IMR-90 (cell line): ENCODE measurements at regions not wholly inside any gene's neighbourhood (a gene's known extent, or its start where the extent isn't known, plus 50 kb on each side); places are given as distances from the start of the nearest gene placed in this dataset.

Source experiments
- ATAC-seq: fragments of 200-7000 bp; cut with Tn5 transposase; 2 replicates; pipeline ENCODE4 v1.9.1; 2020; ENCODE audit warnings: low read depth, mild to moderate bottlenecking, moderate library complexity
- BruUV-seq: library from RNA; stranded (reverse); fragments of 400-500 nt; replicated peaks from 2 replicates; lab custom pipeline; 2021; lab: Mats Ljungman, UMichigan
- CTCF ChIA-PET: fragments of 300-600 bp; formaldehyde crosslinking; extraction: SDS; loops from one replicate; lab custom pipeline; 2021; ENCODE audit warnings: antibody characterized with exemption; lab: Yijun Ruan, JAX
- POLR2A ChIA-PET: fragments of 300-600 bp; sonication (Branson Sonifier 250); formaldehyde crosslinking; loops from one replicate; lab custom pipeline; 2022; ENCODE audit warnings: antibody characterized with exemption; ENCODE audit not compliant: unreplicated experiment; lab: Charles Lee
- DNase-seq: peaks from one replicate; pipeline ENCODE4 v3.0.0; 2013
- H2AFZ ChIP-seq: replicated peaks from 2 replicates; pipeline ENCODE3; 2013; ENCODE audit warnings: low read length, mild to moderate bottlenecking; ENCODE audit not compliant: poor library complexity
- H2AK5ac ChIP-seq: 2 replicates; pipeline ENCODE4 v1.6.1; 2013; ENCODE audit warnings: low read depth, low read length, inconsistent platforms
- H2AK9ac ChIP-seq: replicated peaks from 2 replicates; pipeline ENCODE3; 2013; ENCODE audit warnings: mild to moderate bottlenecking, low read depth, low read length, moderate library complexity; ENCODE audit not compliant: poor library complexity
- H2BK120ac ChIP-seq: 2 replicates; pipeline ENCODE4 v1.6.1; 2013; ENCODE audit warnings: low read depth, low read length, inconsistent platforms
- H2BK15ac ChIP-seq: 3 replicates; pipeline ENCODE4 v1.6.1; 2013; ENCODE audit warnings: low read depth, low read length, inconsistent platforms
- H2BK20ac ChIP-seq: 2 replicates; pipeline ENCODE4 v1.6.1; 2013; ENCODE audit warnings: low read depth, mild to moderate bottlenecking, inconsistent platforms, low read length, moderate library complexity
- H2BK5ac ChIP-seq: 2 replicates; pipeline ENCODE4 v1.6.1; 2013; ENCODE audit warnings: mild to moderate bottlenecking, low read depth, low read length, inconsistent platforms; ENCODE audit not compliant: poor library complexity, severe bottlenecking
- H3K14ac ChIP-seq: replicated peaks from 2 replicates; pipeline ENCODE4 v1.6.1; 2013; ENCODE audit warnings: low read depth, low read length, inconsistent platforms
- H3K18ac ChIP-seq: 2 replicates; pipeline ENCODE4 v1.6.1; 2013; ENCODE audit warnings: low read depth, low read length, control low read depth
- H3K23ac ChIP-seq: 2 replicates; pipeline ENCODE4 v1.6.1; 2013; ENCODE audit warnings: low read depth, low read length, inconsistent platforms
- H3K27ac ChIP-seq: 2 replicates; pipeline ENCODE4 v1.5.1; 2013; ENCODE audit warnings: mild to moderate bottlenecking, control low read depth, low read length; ENCODE audit not compliant: insufficient read depth
- H3K27me3 ChIP-seq: 2 replicates; pipeline ENCODE4 v1.6.1; 2013; ENCODE audit warnings: low read length; ENCODE audit not compliant: control insufficient read depth, insufficient read depth
- H3K36me3 ChIP-seq: 2 replicates; pipeline ENCODE4 v1.6.1; 2013; ENCODE audit warnings: low read length, mixed read lengths; ENCODE audit not compliant: control insufficient read depth, insufficient read depth
- H3K4ac ChIP-seq: 2 replicates; pipeline ENCODE4 v1.6.1; 2013; ENCODE audit warnings: low read depth, low read length, inconsistent platforms
- H3K4me1 ChIP-seq: 2 replicates; pipeline ENCODE4 v1.6.1; 2013; ENCODE audit warnings: low read length, mixed read lengths; ENCODE audit not compliant: control insufficient read depth, insufficient read depth
- H3K4me2 ChIP-seq: 2 replicates; pipeline ENCODE4 v1.6.1; 2013; ENCODE audit warnings: low read depth, mild to moderate bottlenecking, control low read depth, low read length, moderate library complexity
- H3K4me3 ChIP-seq: 2 replicates; pipeline ENCODE4 v1.5.1; 2013; ENCODE audit warnings: low read depth, mild to moderate bottlenecking, control low read depth, low read length, moderate library complexity; ENCODE audit not compliant: insufficient read depth
- H3K56ac ChIP-seq: 2 replicates; pipeline ENCODE4 v1.6.1; 2013; ENCODE audit warnings: low read length, inconsistent platforms; ENCODE audit not compliant: insufficient read depth; ENCODE audit errors: extremely low read depth
- H3K79me1 ChIP-seq, 2 experiments: 2 replicates each; pipeline ENCODE4 v1.6.1; 2013; ENCODE audit warnings: low read length in 2 of 2, inconsistent platforms in 1 of 2, low read depth in 1 of 2
- H3K9ac ChIP-seq: 2 replicates; pipeline ENCODE4 v1.6.1; 2013; ENCODE audit warnings: low read depth, low read length, control low read depth
- H3K9me1 ChIP-seq: 2 replicates; pipeline ENCODE4 v1.6.1; 2013; ENCODE audit warnings: low read length, inconsistent platforms; ENCODE audit not compliant: insufficient read depth
- H3K9me3 ChIP-seq: 2 replicates; pipeline ENCODE4 v1.6.1; 2013; ENCODE audit warnings: low read length; ENCODE audit not compliant: control insufficient read depth, insufficient read depth
- H4K20me1 ChIP-seq: 2 replicates; pipeline ENCODE4 v1.6.1; 2013; ENCODE audit warnings: low read length, inconsistent platforms; ENCODE audit not compliant: insufficient read depth
- H4K5ac ChIP-seq: 2 replicates; pipeline ENCODE4 v1.6.1; 2013; ENCODE audit warnings: mild to moderate bottlenecking, low read depth, low read length, control low read depth
- H4K8ac ChIP-seq, 2 experiments: 2 replicates each; pipeline ENCODE4 v1.6.1; 2013; ENCODE audit warnings: low read depth in 2 of 2, low read length in 2 of 2, control low read depth in 1 of 2, inconsistent platforms in 1 of 2
- H4K91ac ChIP-seq: 2 replicates; pipeline ENCODE4 v1.6.1; 2013; ENCODE audit warnings: low read depth, low read length, inconsistent platforms; ENCODE audit not compliant: insufficient read depth
- BHLHE40 ChIP-seq: fragments of 150-350 bp; IDR thresholded peaks from 2 replicates; pipeline ENCODE4 v1.6.1; 2016; ENCODE audit warnings: mild to moderate bottlenecking, low read depth, low read length
- CEBPB ChIP-seq: IDR thresholded peaks from 2 replicates; pipeline ENCODE4 v1.6.1; 2012; ENCODE audit warnings: low read depth, low read length, improper control_type of control experiment
- CHD1 ChIP-seq: IDR thresholded peaks from 2 replicates; pipeline ENCODE4 v1.6.1; 2012; ENCODE audit warnings: low read depth, low read length, improper control_type of control experiment
- CTCF ChIP-seq: conservative IDR thresholded peaks from 2 replicates; pipeline ENCODE4 v1.5.1; 2012; ENCODE audit warnings: mild to moderate bottlenecking, low read depth, low read length, improper control_type of control experiment
- ELK1 ChIP-seq: fragments of 150-350 bp; IDR thresholded peaks from 2 replicates; pipeline ENCODE4 v1.6.1; 2016; ENCODE audit warnings: low read depth, mild to moderate bottlenecking, low read length, moderate library complexity, borderline replicate concordance
- FOS ChIP-seq: fragments of 150-350 bp; IDR thresholded peaks from 2 replicates; pipeline ENCODE4 v1.6.1; 2016; ENCODE audit warnings: low read depth, low read length
- MAFK ChIP-seq: IDR thresholded peaks from 2 replicates; pipeline ENCODE4 v1.6.1; 2012; ENCODE audit warnings: low read depth, low read length, improper control_type of control experiment
- MAZ ChIP-seq: IDR thresholded peaks from 2 replicates; pipeline ENCODE4 v1.6.1; 2012; ENCODE audit warnings: low read depth, mild to moderate bottlenecking, low read length, improper control_type of control experiment, moderate library complexity, borderline replicate concordance
- MXI1 ChIP-seq: IDR thresholded peaks from 2 replicates; pipeline ENCODE4 v1.6.1; 2012; ENCODE audit warnings: low read depth, mild to moderate bottlenecking, low read length, moderate library complexity, borderline replicate concordance
- NFE2L2 ChIP-seq: fragments of 150-350 bp; IDR thresholded peaks from 2 replicates; pipeline ENCODE4 v1.6.1; 2016; ENCODE audit warnings: low read depth, mild to moderate bottlenecking, low read length
- POLR2A ChIP-seq: IDR thresholded peaks from 2 replicates; pipeline ENCODE4 v1.6.1; 2012; ENCODE audit warnings: mild to moderate bottlenecking, low read depth, low read length
- RAD21 ChIP-seq: IDR thresholded peaks from 2 replicates; pipeline ENCODE4 v1.6.1; 2012; ENCODE audit warnings: low read length, improper control_type of control experiment
- RCOR1 ChIP-seq: IDR thresholded peaks from 2 replicates; pipeline ENCODE4 v1.6.1; 2012; ENCODE audit warnings: mild to moderate bottlenecking, low read length, improper control_type of control experiment; ENCODE audit not compliant: insufficient replicate concordance
- RFX5 ChIP-seq: IDR thresholded peaks from 2 replicates; pipeline ENCODE4 v1.8.0; 2012; ENCODE audit warnings: low read depth, mild to moderate bottlenecking, low read length, moderate library complexity
- SMC3 ChIP-seq: fragments of 150-350 bp; IDR thresholded peaks from 2 replicates; pipeline ENCODE4 v1.6.1; 2016; ENCODE audit warnings: low read depth, mild to moderate bottlenecking, antibody characterized with exemption, low read length, moderate library complexity
- USF2 ChIP-seq: fragments of 150-350 bp; IDR thresholded peaks from 2 replicates; pipeline ENCODE4 v1.6.1; 2017; ENCODE audit warnings: mild to moderate bottlenecking, antibody characterized with exemption, low read length, low read depth
- WGBS, 2 experiments: methylation state at CpG; one replicate each; pipeline versions ENCODE4 v1.1.5 to v1.1.7; 2013; ENCODE audit warnings: missing lambda C conversion rate in 2 of 2; ENCODE audit not compliant: insufficient read length in 1 of 2; ENCODE audit errors: extremely low coverage in 2 of 2; 5-methylcytosine and 5-hydroxymethylcytosine counted together
- dilution Hi-C: fragments of 300-500 bp; cut with HindIII; formaldehyde crosslinking; loops from one replicate; pipeline ENCODE4 v1.14.3; 2018; ENCODE audit warnings: low sequenced_read_pairs; ENCODE audit not compliant: unreplicated experiment
- in situ Hi-C: fragments of 300-500 bp; cut with MboI; formaldehyde crosslinking; loops from 3 replicates; pipeline ENCODE4 v1.14.3; 2019; ENCODE audit warnings: low sequenced_read_pairs, inconsistent platforms, mixed read lengths
- intact Hi-C: fragments of 100-400 bp; cut with micrococcal nuclease; formaldehyde crosslinking; loops from 2 replicates; pipeline ENCODE4 v1.10.0; 2022

DNA sequence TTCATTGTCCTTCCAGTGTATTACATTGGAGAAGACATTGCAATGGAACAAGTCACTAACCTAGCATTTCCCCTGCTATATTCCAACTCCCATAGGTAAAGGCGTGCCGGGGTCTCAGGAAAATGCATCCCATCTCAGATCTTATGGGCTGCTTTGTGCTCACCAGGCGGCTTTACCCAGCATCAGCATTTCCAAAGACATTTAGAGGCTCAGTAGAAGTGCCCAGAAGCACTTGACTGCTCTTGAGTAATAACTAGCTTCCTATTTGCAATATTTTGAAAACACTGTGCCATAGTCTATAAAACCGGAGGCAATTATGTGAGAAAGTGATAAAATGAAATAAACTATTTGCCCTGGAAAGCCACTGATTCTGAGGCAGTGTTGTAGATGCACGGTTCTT, 415.0 kb upstream of the NPVF start:
- no peak for TF ChIP-seq ELK1
- TF ChIP-seq CHD1: no peak
- TF ChIP-seq USF2: no peak
- no peak for TF ChIP-seq RAD21
- TF ChIP-seq POLR2A: no peak
- TF ChIP-seq RFX5: no peak
- TF ChIP-seq MXI1: no peak
- no peak for TF ChIP-seq NFE2L2
- no peak for TF ChIP-seq MAFK
- TF ChIP-seq SMC3: no peak
- no peak for TF ChIP-seq BHLHE40
- TF ChIP-seq CTCF: no peak
- no peak for TF ChIP-seq MAZ
- TF ChIP-seq RCOR1: no peak
- TF ChIP-seq FOS: no peak
- no peak for TF ChIP-seq CEBPB
- ATAC-seq: no peak
- no peak overlapping the region for H3K18ac ChIP-seq
- H2BK15ac ChIP-seq: no peak overlapping the region
- H3K14ac ChIP-seq: no peak overlapping the region
- dilution Hi-C loops: no loop called here
- no peak overlapping the region for H4K91ac ChIP-seq
- intact Hi-C loops: no loop called here
- BruUV-seq: no TSS peak
- no peaks in the 10 kb centered on the region for H3K9me3 ChIP-seq
- no peak overlapping the region for H2BK5ac ChIP-seq
- no peak overlapping the region for H3K56ac ChIP-seq
- H3K4ac ChIP-seq: no peak overlapping the region
- H3K27ac ChIP-seq: no peak overlapping the region
- no peak overlapping the region for H4K8ac ChIP-seq
- no peak overlapping the region for H2BK20ac ChIP-seq
- no peak overlapping the region for H4K5ac ChIP-seq
- H3K4me3 ChIP-seq: no peak overlapping the region
- no peak overlapping the region for H2AK9ac ChIP-seq
- no peak overlapping the region for H3K4me2 ChIP-seq
- H3K79me1 ChIP-seq: no peaks in the 10 kb centered on the region
- H2AFZ ChIP-seq: no peak overlapping the region
- no peak overlapping the region for H2AK5ac ChIP-seq
- H3K9me1 ChIP-seq: no peaks in the 10 kb centered on the region
- H3K4me1 ChIP-seq: no peaks in the 10 kb centered on the region
- WGBS, 2 experiments: no CpG with 5 or more reads among the region's 5 CpGs
- H4K20me1 ChIP-seq: no peaks in the 10 kb centered on the region
- no peaks in the 10 kb centered on the region for H3K36me3 ChIP-seq
- DNase-seq: no peak
- in situ Hi-C loops: no loop called here
- H2BK120ac ChIP-seq: no peak overlapping the region
- H3K27me3 ChIP-seq: no peaks in the 10 kb centered on the region; the same call in 1 of the 2 replicates
- ChIA-PET CTCF (no interaction called here), POLR2A (no interaction called here)
- H3K9ac ChIP-seq: no peak overlapping the region
- no peak overlapping the region for H3K23ac ChIP-seq
